HCT116 (cell line): ENCODE measurements at regions not wholly inside any gene's neighbourhood (a gene's known extent, or its start where the extent isn't known, plus 50 kb on each side); places are given as distances from the start of the nearest gene placed in this dataset.
A peak's percentile ranks its signal among the peaks of the same experiment; 100 is the strongest.

Experiments
- ATAC-seq: fragments of 200-7000 bp; cut with Tn5 transposase; 2 replicates; pipeline ENCODE4 v1.9.1; 2020; ENCODE audit warnings: mild to moderate bottlenecking, moderate library complexity
- BruUV-seq: library from RNA; stranded (reverse); fragments of 400-500 nt; replicated peaks from 2 replicates; lab custom pipeline; 2021; lab: Mats Ljungman, UMichigan
- CTCF ChIA-PET: fragments of 300-600 bp; sonication (Branson Sonifier 250); formaldehyde crosslinking; loops from one replicate; lab custom pipeline; 2021; ENCODE audit warnings: antibody characterized with exemption; lab: Charles Lee
- POLR2A ChIA-PET: fragments of 300-600, 350-600 bp; sonication (Branson Sonifier 250); formaldehyde crosslinking; loops from one replicate; lab custom pipeline; 2021; ENCODE audit warnings: antibody characterized with exemption; lab: Charles Lee
- RAD21 ChIA-PET, 2 experiments: fragments of 300-600 bp; sonication (Branson Sonifier 250); formaldehyde crosslinking; loops; one replicate each; lab custom pipeline; 2023; ENCODE audit warnings: low total read pairs in 2 of 2; ENCODE audit not compliant: uncharacterized antibody in 2 of 2, unreplicated experiment in 2 of 2, low non-redundant PET in 1 of 2; lab: Charles Lee
- DNase-seq: peaks from one replicate; pipeline ENCODE4 v3.0.0-alpha.2; 2010; ENCODE audit warnings: low read depth, low spot score
- H2AFZ ChIP-seq: fragments of 200-600 bp; shearing (Covaris generic), sonication (generic); 2 replicates; pipeline ENCODE4 v1.6.1; 2017; ENCODE audit warnings: low read depth, mixed run types, mixed read lengths, antibody characterized with exemption, low read length; ENCODE audit not compliant: poor library complexity, severe bottlenecking
- H3K27ac ChIP-seq: 2 replicates; pipeline ENCODE4 v1.5.1; 2012; ENCODE audit warnings: low read depth, low read length
- H3K27me3 ChIP-seq: fragments of 200-600 bp; sonication (generic); 2 replicates; pipeline ENCODE4 v1.6.1; 2016; ENCODE audit warnings: mixed run types, low read length, mixed read lengths; ENCODE audit not compliant: insufficient read depth
- H3K36me3 ChIP-seq, 2 experiments: fragments of 200-500 bp in 1 of 2; fragments of 200-600 bp in 1 of 2; sonication (Bioruptor generic) in 1 of 2; sonication (generic) in 1 of 2; 2 replicates each; pipeline versions ENCODE4 v1.5.1 to v1.6.1; 2014 to 2016; ENCODE audit warnings: low read length in 2 of 2, inconsistent platforms in 1 of 2, mixed read lengths in 1 of 2, mixed run types in 1 of 2; ENCODE audit not compliant: insufficient read depth in 2 of 2, control insufficient read depth in 1 of 2
- H3K4me1 ChIP-seq, 2 experiments: fragments of 200-600 bp in 1 of 2; sonication (generic) in 1 of 2; 2 replicates each; pipeline versions ENCODE4 v1.5.1 to v1.6.1; 2012 to 2017; ENCODE audit warnings: low read length in 2 of 2, inconsistent platforms in 1 of 2, mild to moderate bottlenecking in 1 of 2, mixed read lengths in 1 of 2, mixed run types in 1 of 2, moderate library complexity in 1 of 2; ENCODE audit not compliant: insufficient read depth in 2 of 2, control insufficient read depth in 1 of 2
- H3K4me2 ChIP-seq: fragments of 200-600 bp; sonication (generic); 2 replicates; pipeline ENCODE4 v1.6.1; 2017; ENCODE audit warnings: mixed run types, low read length, mixed read lengths
- H3K4me3 ChIP-seq, 2 experiments: fragments of 200-600 bp in 1 of 2; sonication (generic) in 1 of 2; replicated peaks in 1 of 2; 2 replicates each; pipeline ENCODE4 v1.5.1; 2011 to 2016; ENCODE audit warnings: low read length in 2 of 2, control low read depth in 1 of 2, low read depth in 1 of 2, mild to moderate bottlenecking in 1 of 2, mixed read lengths in 1 of 2, mixed run types in 1 of 2
- H3K79me2 ChIP-seq: fragments of 200-600 bp; sonication (generic); 2 replicates; pipeline ENCODE4 v1.6.1; 2017; ENCODE audit warnings: mild to moderate bottlenecking, mixed run types, low read length, moderate library complexity, mixed read lengths; ENCODE audit not compliant: insufficient read depth
- H3K9ac ChIP-seq: fragments of 200-600 bp; sonication (generic); 2 replicates; pipeline ENCODE4 v1.6.1; 2016; ENCODE audit warnings: low read length, mixed read lengths
- H3K9me2 ChIP-seq: fragments of 200-600 bp; sonication (generic), shearing (Covaris generic); 2 replicates; pipeline ENCODE4 v1.6.1; 2017; ENCODE audit warnings: mixed run types, mild to moderate bottlenecking, moderate library complexity; ENCODE audit not compliant: insufficient read depth
- H3K9me3 ChIP-seq, 2 experiments: fragments of 200-500 bp in 1 of 2; fragments of 200-600 bp in 1 of 2; sonication (Bioruptor generic) in 1 of 2; sonication (generic) in 1 of 2; 2 replicates each; pipeline ENCODE4 v1.6.1; 2014 to 2017; ENCODE audit warnings: low read length in 2 of 2, mixed read lengths in 2 of 2, inconsistent platforms in 1 of 2, low read depth in 1 of 2, mild to moderate bottlenecking in 1 of 2, mixed run types in 1 of 2, moderate library complexity in 1 of 2; ENCODE audit not compliant: control insufficient read depth in 1 of 2, insufficient read depth in 1 of 2
- H4K20me1 ChIP-seq: fragments of 200-600 bp; sonication (generic), shearing (Covaris generic); 2 replicates; pipeline ENCODE4 v1.6.1; 2017; ENCODE audit warnings: mixed run types, mild to moderate bottlenecking, moderate library complexity; ENCODE audit not compliant: insufficient read depth
- CBX3 ChIP-seq: IDR thresholded peaks from 2 replicates; pipeline ENCODE4 v1.6.1; 2012; ENCODE audit warnings: low read depth
- EZH2phosphoT487 ChIP-seq: fragments of 200-600 bp; IDR thresholded peaks from 2 replicates; pipeline ENCODE4 v1.6.1; 2018; ENCODE audit warnings: antibody characterized with exemption, borderline replicate concordance
- FOSL1 ChIP-seq: IDR thresholded peaks from 2 replicates; pipeline ENCODE4 v1.6.1; 2012; ENCODE audit warnings: low read depth
- REST ChIP-seq: IDR thresholded peaks from 2 replicates; pipeline ENCODE4 v1.6.1; 2012; ENCODE audit warnings: low read depth
- SP1 ChIP-seq: IDR thresholded peaks from 2 replicates; pipeline ENCODE4 v1.6.1; 2012; ENCODE audit warnings: low read depth
- ZFX ChIP-seq: fragments of 450-650 bp; IDR thresholded peaks from 2 replicates; pipeline ENCODE4 v1.6.1; 2017
- ZNF274 ChIP-seq: fragments of 200-500 bp; sonication (Bioruptor generic); IDR thresholded peaks from 2 replicates; pipeline ENCODE4 v1.6.1; 2014; ENCODE audit warnings: mild to moderate bottlenecking, low read depth, low read length, inconsistent platforms
- intact Hi-C: fragments of 100-400 bp; cut with micrococcal nuclease; formaldehyde crosslinking; loops from 2 replicates; pipeline ENCODE4 v1.10.0; 2022
- TF ChIP-seq, protein P1 (sequence below): IDR thresholded peaks from 2 replicates; pipeline ENCODE4 v1.6.1; 2012
- TF ChIP-seq, protein P2 (sequence below): IDR thresholded peaks from 2 replicates; pipeline ENCODE4 v1.6.1; 2012
- TF ChIP-seq, protein P3 (sequence below), 3 experiments: fragments of 200-600 bp in 1 of 3; sonication (generic) in 1 of 3; IDR thresholded peaks in 2 of 3; conservative IDR thresholded peaks in 1 of 3; 2 replicates each; pipeline ENCODE4 v1.5.1; 2012 to 2017; ENCODE audit warnings: low read depth in 2 of 3, low read length in 2 of 3, antibody characterized with exemption in 1 of 3, borderline replicate concordance in 1 of 3, control low read depth in 1 of 3, mild to moderate bottlenecking in 1 of 3, mixed read lengths in 1 of 3, mixed run types in 1 of 3, moderate library complexity in 1 of 3; ENCODE audit not compliant: insufficient read depth in 1 of 3

- TF ChIP-seq CBX3 (0 out of 2 replicates have a peak, but pooled peaks have one; percentile 16), REST (no peak), SP1 (peak; percentile 35), ZFX (no peak), FOSL1 (peak; percentile 58), ZNF274 (no peak), EZH2phosphoT487 (no peak)
- TF ChIP-seq, protein P1, sequence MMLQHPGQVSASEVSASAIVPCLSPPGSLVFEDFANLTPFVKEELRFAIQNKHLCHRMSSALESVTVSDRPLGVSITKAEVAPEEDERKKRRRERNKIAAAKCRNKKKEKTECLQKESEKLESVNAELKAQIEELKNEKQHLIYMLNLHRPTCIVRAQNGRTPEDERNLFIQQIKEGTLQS, result no peak
- TF ChIP-seq, protein P2, sequence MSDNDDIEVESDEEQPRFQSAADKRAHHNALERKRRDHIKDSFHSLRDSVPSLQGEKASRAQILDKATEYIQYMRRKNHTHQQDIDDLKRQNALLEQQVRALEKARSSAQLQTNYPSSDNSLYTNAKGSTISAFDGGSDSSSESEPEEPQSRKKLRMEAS, result no peak
- TF ChIP-seq, all 23 proteins: peak for 5
Measured at GRCh38 chr2:57434972-57435371, 611.6 kb upstream of the VRK2 start (continued).

DNA sequence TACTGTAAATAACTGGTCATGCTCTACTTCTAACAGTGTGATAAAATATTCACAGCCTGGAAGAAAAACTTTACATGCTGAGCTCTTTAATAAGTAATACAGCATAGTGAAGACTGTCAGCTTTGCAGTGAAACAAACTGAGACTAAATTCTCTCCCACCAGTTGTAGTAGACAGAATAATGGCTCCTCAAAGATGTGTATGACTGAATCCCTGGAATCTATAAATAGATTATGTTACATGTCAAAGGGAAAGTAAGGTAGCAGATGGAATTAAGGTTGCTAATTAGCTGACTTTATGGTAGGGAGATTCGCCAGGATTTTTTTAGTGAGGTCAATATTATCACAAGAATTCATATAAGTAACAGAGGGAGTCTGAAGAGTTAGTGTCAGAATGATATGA lies 609.5 kb upstream of the VRK2 start:
- DNase-seq (no peak), ATAC-seq (no peak)
- ChIA-PET RAD21 (no interaction called here), CTCF (no interaction called here), POLR2A (no interaction called here)
- TF ChIP-seq, protein P3, sequence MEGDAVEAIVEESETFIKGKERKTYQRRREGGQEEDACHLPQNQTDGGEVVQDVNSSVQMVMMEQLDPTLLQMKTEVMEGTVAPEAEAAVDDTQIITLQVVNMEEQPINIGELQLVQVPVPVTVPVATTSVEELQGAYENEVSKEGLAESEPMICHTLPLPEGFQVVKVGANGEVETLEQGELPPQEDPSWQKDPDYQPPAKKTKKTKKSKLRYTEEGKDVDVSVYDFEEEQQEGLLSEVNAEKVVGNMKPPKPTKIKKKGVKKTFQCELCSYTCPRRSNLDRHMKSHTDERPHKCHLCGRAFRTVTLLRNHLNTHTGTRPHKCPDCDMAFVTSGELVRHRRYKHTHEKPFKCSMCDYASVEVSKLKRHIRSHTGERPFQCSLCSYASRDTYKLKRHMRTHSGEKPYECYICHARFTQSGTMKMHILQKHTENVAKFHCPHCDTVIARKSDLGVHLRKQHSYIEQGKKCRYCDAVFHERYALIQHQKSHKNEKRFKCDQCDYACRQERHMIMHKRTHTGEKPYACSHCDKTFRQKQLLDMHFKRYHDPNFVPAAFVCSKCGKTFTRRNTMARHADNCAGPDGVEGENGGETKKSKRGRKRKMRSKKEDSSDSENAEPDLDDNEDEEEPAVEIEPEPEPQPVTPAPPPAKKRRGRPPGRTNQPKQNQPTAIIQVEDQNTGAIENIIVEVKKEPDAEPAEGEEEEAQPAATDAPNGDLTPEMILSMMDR (IDR thresholded peaks at IDR 0.05 in 2 of 3, conservative IDR thresholded peaks at IDR 0.05 in 1 of 3; ENCODE audit: borderline replicate concordance in 1 of 3, insufficient read depth in 1 of 3, low read depth in 2 of 3, low read length in 2 of 3), result no peak
- no peak for TF ChIP-seq REST
- Histone ChIP-seq H3K27ac (no peak overlapping the region), H3K9ac (no peak overlapping the region), H3K4me2 (no peak overlapping the region), H3K9me3 (no peaks in the 10 kb centered on the region), H3K9me2 (no peaks in the 10 kb centered on the region), H3K36me3 (no peaks in the 10 kb centered on the region), H3K79me2 (no peaks in the 10 kb centered on the region), H2AFZ (no peak overlapping the region), H3K27me3 (no peaks in the 10 kb centered on the region), H4K20me1 (no peaks in the 10 kb centered on the region), H3K4me3 (no peak overlapping the region), H3K4me1 (peaks cover 0 to 10% of the 10 kb centered on the region in 2 experiments; a peak in 2 of 4 replicates)
- BruUV-seq, result no TSS peak
- intact Hi-C loops, result no loop called here
